ENCODE measurements at regions not wholly inside any gene's neighbourhood (a gene's known extent, or its start where the extent isn't known, plus 50 kb on each side); places are given as distances from the start of the nearest gene placed in this dataset.
"Not testable (repeated sequence)": the region's sequence is repeated elsewhere in the genome, so short reads cannot be mapped to it uniquely, and the experiment has no call there.

- intact Hi-C loops (cut with micrococcal nuclease), result no loop called here
Observed at GRCh38 chr13:62375653-62376052, 960.0 kb upstream of the PCDH20 start.

GRCh38 chr13:62371737-62372136 is 956.1 kb upstream of the PCDH20 start:
- intact Hi-C loops (cut with micrococcal nuclease), result no loop called here

DNA sequence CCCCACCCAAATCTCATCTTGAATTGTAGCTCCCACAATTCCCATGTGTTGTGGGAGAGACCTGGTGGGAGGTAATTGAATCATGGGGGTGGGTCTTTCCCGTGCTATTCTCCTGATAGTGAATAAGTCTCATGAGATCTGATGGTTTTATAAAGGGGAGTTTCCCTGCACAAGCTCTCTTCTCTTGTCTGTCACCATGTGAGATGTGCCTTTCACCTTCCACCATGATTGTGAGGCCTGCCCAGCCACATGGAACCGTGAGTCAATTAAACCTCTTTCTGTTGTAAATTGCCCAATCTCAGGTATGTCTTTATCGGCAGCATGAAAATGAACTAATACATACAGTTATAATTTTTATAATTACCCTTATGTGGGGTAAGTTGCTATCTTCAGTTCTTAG is 952.3 kb upstream of the PCDH20 start:
- intact Hi-C loops (cut with micrococcal nuclease), result not testable (repeated sequence)

DNA sequence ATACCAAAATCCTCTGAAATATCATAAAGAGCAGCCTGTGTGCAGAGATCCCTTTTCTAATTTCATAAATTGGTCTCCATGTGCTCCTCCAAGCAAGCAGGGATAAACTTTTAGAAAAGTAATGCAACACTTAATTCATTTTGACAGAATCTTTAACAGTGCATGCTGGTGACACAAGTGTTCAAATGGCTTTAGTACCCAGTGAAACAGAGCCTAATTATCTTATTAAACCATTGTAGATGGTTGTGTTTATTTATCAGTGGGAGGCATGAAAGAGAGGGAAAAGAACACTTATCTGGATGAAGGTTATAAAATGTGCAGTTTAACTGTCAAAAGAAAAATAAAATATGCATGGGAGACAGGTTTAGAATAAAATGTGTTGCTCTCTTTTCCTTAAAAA is 945.0 kb upstream of the PCDH20 start:
- intact Hi-C loops (cut with micrococcal nuclease), result no loop called here

GRCh38 chr13:62358646-62358932 is 942.9 kb upstream of the PCDH20 start:
- intact Hi-C loops (cut with micrococcal nuclease), result no loop called here

DNA sequence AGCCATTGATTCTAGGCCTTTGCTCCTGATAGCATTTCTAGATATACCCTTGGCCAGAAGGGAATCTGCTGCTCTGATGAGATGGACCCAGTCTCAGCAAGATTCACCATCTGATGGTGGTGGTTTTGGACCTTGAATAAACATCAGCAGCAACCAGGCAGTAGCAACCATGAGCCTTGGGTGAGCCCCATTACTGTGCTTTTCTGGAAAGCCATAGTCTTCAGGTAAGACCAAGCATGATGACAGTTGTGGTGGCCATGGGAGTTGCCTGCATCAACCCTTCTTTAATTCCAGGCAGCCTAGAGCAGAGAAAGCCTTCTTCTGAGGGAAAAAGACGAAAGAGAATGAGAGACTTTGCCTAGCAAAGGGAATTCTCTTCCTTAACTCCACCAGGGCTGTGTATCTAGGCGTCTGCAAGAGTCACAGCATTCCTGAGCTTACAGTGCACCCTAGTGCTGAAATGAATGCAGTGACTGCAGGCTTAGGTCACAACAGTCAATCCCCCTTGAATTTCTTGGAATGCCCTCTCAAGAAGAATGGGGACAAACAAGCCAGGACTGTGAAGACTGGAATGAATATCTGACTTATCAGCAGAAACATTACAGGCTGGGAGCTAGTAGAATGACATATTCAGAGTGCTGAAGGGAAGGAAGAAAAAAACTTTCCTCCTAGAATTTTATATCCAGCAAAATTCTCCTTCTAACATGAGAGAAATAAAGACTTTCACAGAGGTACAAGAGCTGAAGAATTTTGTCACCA is 942.4 kb upstream of the PCDH20 start:
- intact Hi-C loops (cut with micrococcal nuclease), result no loop called here

DNA sequence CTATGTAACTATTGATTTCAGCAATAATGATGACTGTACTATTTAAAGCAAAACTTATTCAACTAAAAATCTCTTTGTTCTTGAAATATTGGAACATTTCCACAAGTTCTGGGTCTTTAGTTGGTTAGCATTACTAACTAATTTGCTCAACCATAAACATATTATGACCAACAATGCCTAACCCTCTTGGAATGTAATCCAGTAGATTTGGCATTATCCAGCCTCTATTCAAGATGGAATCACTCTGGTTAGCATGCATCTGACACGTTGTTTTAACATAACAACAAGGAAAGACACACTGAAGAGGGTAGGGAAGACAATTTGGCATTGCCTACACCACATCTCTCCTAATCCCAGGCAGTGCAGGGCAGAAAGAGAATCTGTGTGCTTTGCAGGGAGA is 941.3 kb upstream of the PCDH20 start:
- intact Hi-C loops (cut with micrococcal nuclease), result no loop called here

GRCh38 chr13:62337109-62337880 is 921.6 kb upstream of the PCDH20 start:
- intact Hi-C loops (cut with micrococcal nuclease), result no loop called here

DNA sequence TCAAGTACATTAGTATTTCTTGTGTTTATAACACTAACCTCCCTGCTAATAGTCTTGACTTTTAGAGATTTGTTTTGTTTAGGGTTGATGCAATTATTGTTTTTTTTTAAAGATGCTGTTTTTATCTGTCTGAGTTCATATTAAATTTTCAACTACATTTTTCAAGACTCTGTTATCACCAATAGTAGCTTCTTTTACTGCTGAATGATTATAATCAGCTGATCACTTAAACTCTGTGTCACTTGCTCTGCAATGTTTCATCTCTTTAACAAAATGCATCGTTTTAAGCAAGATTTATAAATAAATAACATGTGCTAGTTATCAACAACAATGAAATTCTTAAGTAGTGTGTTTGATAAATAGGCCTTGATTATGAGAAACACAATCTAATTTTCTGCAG is 920.9 kb upstream of the PCDH20 start:
- intact Hi-C loops (cut with micrococcal nuclease), result no loop called here

GRCh38 chr13:62333466-62333865 is 917.8 kb upstream of the PCDH20 start:
- intact Hi-C loops (cut with micrococcal nuclease), result no loop called here

GRCh38 chr13:62331384-62331783 is 915.7 kb upstream of the PCDH20 start:
- intact Hi-C loops (cut with micrococcal nuclease), result no loop called here

GRCh38 chr13:62327367-62327766 is 911.7 kb upstream of the PCDH20 start:
- intact Hi-C loops (cut with micrococcal nuclease), result no loop called here

- intact Hi-C loops (cut with micrococcal nuclease), result no loop called here
Observed at GRCh38 chr13:62324842-62325241, 909.2 kb upstream of the PCDH20 start.

DNA sequence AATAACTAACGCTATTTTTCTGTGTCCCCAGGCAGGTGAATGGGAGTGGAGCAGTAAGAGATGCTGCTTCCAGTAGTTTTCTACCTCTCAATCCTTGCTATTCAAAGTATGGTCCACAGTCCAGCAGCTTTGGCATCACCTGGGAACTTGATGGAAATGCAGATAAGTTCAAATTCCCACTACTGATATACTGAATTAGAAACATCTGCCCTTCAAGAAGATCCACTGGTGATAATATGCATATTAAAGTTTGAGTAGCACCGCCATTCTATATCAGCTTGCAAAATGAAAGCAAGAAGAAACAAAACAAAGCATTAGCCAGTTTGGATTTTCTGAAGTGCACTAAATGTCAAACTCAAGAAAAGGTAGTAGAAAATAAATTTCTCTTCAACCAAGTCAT is 906.2 kb upstream of the PCDH20 start:
- intact Hi-C loops (cut with micrococcal nuclease), result no loop called here

GRCh38 chr13:62321139-62321538 is 905.5 kb upstream of the PCDH20 start:
- intact Hi-C loops (cut with micrococcal nuclease), result no loop called here

GRCh38 chr13:62320129-62321108 is 904.8 kb upstream of the PCDH20 start:
- intact Hi-C loops (cut with micrococcal nuclease), result no loop called here

DNA sequence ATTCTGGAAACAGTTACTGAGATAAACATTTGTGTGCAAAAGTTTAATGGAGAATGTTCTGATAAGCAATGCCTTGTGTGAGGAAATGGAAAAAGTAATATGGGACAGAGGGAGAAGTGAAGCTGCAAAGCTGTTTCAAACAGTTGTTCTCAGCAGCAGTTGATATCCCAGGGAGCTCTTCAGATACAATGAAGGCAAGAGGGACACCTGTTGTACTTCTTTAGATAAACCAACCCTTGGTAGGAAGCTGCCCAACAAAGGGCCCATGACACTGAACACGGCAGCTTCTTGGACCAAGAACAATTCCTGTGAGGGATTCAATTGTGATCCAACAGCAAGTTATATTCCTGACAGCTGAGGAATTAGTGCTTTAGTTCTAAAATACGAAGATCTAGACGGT is 894.3 kb upstream of the PCDH20 start:
- intact Hi-C loops (cut with micrococcal nuclease), result no loop called here

- intact Hi-C loops (cut with micrococcal nuclease), result no loop called here
Observed at GRCh38 chr13:62305756-62306155, 890.1 kb upstream of the PCDH20 start.

DNA sequence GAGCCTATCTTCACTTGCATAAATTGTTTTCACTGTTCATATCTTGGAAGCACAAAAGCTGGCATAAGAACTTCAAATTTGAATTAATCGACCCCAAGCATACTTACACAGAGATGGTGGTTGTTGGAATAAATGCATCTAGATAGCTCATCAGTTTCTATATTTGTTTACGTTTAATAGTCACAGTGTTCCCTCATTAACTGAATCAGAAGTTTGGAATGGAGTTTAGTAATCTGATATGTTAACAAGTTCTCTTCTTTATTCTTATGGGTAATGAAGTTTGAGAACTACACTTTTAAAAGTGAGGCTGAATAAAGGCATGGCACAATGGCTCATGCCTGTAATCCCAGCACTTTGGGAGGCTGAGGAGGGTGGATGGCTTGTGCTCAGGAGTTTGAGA is 886.7 kb upstream of the PCDH20 start:
- intact Hi-C loops (cut with micrococcal nuclease), result no loop called here

- intact Hi-C loops (cut with micrococcal nuclease), result no loop called here
Observed at GRCh38 chr13:62299988-62300387, 884.3 kb upstream of the PCDH20 start.

- intact Hi-C loops (cut with micrococcal nuclease), result no loop called here
Observed at GRCh38 chr13:62296812-62297211, 881.2 kb upstream of the PCDH20 start.

DNA sequence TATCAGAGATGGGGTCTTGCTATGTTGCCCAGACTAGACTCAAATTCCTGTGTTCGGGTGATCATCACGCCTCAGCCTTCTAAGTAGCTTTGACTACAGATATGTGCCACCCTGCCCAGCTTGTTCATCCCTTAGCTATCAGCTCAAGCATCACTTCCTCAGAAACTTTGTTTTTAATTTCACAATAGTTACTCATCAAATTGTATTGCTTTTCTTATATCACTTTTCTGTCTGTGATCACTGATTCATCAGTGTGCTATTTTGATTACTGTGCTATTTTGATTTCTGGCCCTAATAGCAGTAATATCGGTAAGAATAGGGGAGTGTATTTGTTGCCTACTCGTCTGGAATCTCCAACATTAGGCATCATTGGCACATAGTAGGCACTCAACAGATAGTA is 878.6 kb upstream of the PCDH20 start:
- intact Hi-C loops (cut with micrococcal nuclease), result no loop called here

All from T-helper 1 cell treated with Interleukin-12 subunit alpha and Interleukin-12 subunit beta and Interleukin-4 antibody, amounts not matched to agents 30 ng/mL and 1 ng/mL, for 36 hours (primary cell).